HFFc6 (cell line): ENCODE measurements at regions not wholly inside any gene's neighbourhood (a gene's known extent, or its start where the extent isn't known, plus 50 kb on each side); places are given as distances from the start of the nearest gene placed in this dataset.

Experiments used
- DNase-seq: peaks from one replicate; pipeline ENCODE4 v3.0.0-alpha.2; 2018
- H3K27ac Mint-ChIP-seq: 2 replicates; pipeline ENCODE4 v1.8.0; 2020; ENCODE audit warnings: mild to moderate bottlenecking, mixed read lengths
- H3K27me3 Mint-ChIP-seq: 2 replicates; pipeline ENCODE4 v1.8.0; 2021; ENCODE audit warnings: mild to moderate bottlenecking, moderate library complexity, mixed read lengths; ENCODE audit not compliant: insufficient read depth
- H3K36me3 Mint-ChIP-seq: 2 replicates; pipeline ENCODE4 v1.8.0; 2021; ENCODE audit warnings: low read depth, mixed read lengths
- H3K4me1 Mint-ChIP-seq: 2 replicates; pipeline ENCODE4 v1.8.0; 2020; ENCODE audit warnings: low read depth, mixed read lengths
- H3K4me3 Mint-ChIP-seq: 2 replicates; pipeline ENCODE4 v1.8.0; 2020; ENCODE audit warnings: mild to moderate bottlenecking, moderate library complexity, mixed read lengths
- H3K9me3 Mint-ChIP-seq: 2 replicates; pipeline ENCODE4 v1.8.0; 2020; ENCODE audit warnings: mild to moderate bottlenecking, mixed read lengths
- CTCF ChIP-seq: fragments of 200-600 bp; sonication (generic); IDR thresholded peaks from 2 replicates; pipeline ENCODE4 v1.5.0; 2021; ENCODE audit warnings: antibody characterized with exemption, mild to moderate bottlenecking

DNA sequence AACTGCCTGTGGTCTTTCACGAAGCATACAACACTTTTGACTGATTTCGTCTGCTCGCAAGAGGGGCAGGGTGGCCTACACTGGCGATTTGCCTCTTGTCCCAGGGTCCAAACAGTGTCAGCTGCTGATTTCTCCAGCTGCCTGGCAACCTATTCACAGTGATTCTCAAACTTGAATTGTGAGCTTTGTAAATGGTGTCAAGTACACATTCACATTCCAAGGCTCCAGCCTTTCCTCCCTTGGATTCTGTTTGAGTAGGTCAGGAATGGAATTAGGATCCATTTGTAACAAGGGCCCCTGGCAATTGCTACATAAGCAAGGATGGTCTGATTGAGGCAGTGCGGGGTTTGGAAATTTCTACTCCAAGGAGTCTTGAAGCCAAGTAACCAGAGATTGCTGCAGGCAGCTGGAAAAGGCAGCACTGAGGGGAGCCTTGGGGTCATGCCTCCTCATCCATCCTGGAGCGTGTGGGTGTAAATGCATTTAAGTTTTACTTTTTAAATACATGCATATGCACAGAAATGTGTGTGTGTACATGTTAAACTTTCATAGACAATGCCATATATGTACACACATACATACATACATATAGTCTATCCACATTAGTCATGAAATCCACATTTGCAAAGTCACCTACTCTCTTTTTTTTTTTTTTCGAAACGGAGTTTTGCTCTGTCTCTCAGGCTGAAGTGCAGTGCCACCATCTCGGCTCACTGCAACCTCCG lies 86.8 kb upstream of the UXS1 start:
- no peak overlapping the region for H3K27ac Mint-ChIP-seq
- no peaks in the 10 kb centered on the region for H3K4me1 Mint-ChIP-seq

DNA sequence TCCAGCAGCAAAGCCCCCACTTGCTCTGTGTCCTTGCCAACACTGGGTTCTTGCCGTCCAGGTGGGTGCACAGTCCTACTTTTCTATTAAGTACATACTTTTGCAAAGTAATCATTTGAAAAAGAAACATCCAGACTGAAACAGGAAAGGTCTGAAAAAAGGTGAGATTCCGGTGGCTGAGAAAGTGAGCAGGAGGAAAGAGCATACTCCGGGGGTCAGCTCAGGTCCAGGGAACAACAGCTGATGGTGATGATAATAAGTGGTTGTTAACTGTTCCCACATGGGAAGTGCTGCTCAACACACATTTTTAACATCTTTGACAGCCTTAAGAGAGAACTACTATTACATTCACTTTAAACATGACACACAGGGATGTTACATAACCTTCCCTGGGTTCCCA lies 86.1 kb upstream of the UXS1 start:
- H3K27me3 Mint-ChIP-seq: peaks cover 4% of the 10 kb centered on the region
- peaks cover 8% of the 10 kb centered on the region; the same call in 1 of the 2 replicates for H3K9me3 Mint-ChIP-seq
- H3K4me3 Mint-ChIP-seq: no peak overlapping the region
- H3K4me1 Mint-ChIP-seq: no peaks in the 10 kb centered on the region
- no peak for DNase-seq
- no peak overlapping the region for H3K27ac Mint-ChIP-seq
- H3K36me3 Mint-ChIP-seq: no peaks in the 10 kb centered on the region
- no peak for TF ChIP-seq CTCF

More for the DNA sequence above, 86.8 kb upstream of the UXS1 start:
- H3K4me3 Mint-ChIP-seq: no peak overlapping the region
- peaks cover 8% of the 10 kb centered on the region; the same call in 1 of the 2 replicates for H3K9me3 Mint-ChIP-seq
- DNase-seq: no peak
- no peaks in the 10 kb centered on the region for H3K36me3 Mint-ChIP-seq
- TF ChIP-seq CTCF: no peak
- peaks cover 4% of the 10 kb centered on the region for H3K27me3 Mint-ChIP-seq

- Mint-ChIP-seq H3K27ac (no peak overlapping the region), H3K4me1 (no peaks in the 10 kb centered on the region), H3K9me3 (peaks cover 7% of the 10 kb centered on the region; the same call in 1 of the 2 replicates), H3K4me3 (no peak overlapping the region), H3K27me3 (no peaks in the 10 kb centered on the region; the same call in 1 of the 2 replicates), H3K36me3 (no peaks in the 10 kb centered on the region)
- no peak for DNase-seq
- TF ChIP-seq CTCF: no peak
Measured at GRCh38 chr2:106278112-106278876, 84.2 kb upstream of the UXS1 start.

DNA sequence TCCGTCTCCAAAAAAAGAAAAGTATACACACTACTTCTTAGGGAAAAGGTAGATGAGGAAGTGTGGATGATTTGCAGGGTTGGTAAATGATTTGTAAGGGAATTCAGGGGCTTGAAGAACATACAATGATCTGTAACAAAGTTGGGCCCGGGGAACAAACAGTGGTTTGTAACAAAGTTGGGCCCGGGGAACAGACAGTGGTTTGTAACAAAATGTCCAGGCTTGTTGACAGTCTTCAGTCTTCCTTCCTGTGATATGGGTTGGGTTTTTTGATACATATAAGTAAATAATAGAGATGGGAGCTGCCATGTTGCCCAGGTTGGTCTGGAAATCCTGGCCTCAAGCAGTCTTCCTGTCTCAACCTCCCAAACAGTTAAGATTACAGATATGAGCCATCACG lies 83.3 kb upstream of the UXS1 start:
- TF ChIP-seq CTCF: no peak
- no peak overlapping the region for H3K27ac Mint-ChIP-seq
- H3K36me3 Mint-ChIP-seq: no peaks in the 10 kb centered on the region
- H3K4me1 Mint-ChIP-seq: no peaks in the 10 kb centered on the region
- no peak for DNase-seq
- H3K9me3 Mint-ChIP-seq: peaks cover 5% of the 10 kb centered on the region; the same call in 1 of the 2 replicates
- H3K4me3 Mint-ChIP-seq: no peak overlapping the region
- H3K27me3 Mint-ChIP-seq: peaks cover 2% of the 10 kb centered on the region

GRCh38 chr2:106275971-106276370 lies 81.9 kb upstream of the UXS1 start:
- H3K27ac Mint-ChIP-seq: no peak overlapping the region
- no peak for DNase-seq
- peaks cover 5% of the 10 kb centered on the region; the same call in 1 of the 2 replicates for H3K9me3 Mint-ChIP-seq
- no peaks in the 10 kb centered on the region for H3K36me3 Mint-ChIP-seq
- H3K4me1 Mint-ChIP-seq: no peaks in the 10 kb centered on the region
- no peak overlapping the region for H3K4me3 Mint-ChIP-seq
- H3K27me3 Mint-ChIP-seq: peaks cover 3% of the 10 kb centered on the region
- no peak for TF ChIP-seq CTCF
